ENCODE measurements at regions not wholly inside any gene's neighbourhood (a gene's known extent, or its start where the extent isn't known, plus 50 kb on each side); places are given as distances from the start of the nearest gene placed in this dataset.
"Not testable (repeated sequence)": the region's sequence is repeated elsewhere in the genome, so short reads cannot be mapped to it uniquely, and the experiment has no call there.

DNA sequence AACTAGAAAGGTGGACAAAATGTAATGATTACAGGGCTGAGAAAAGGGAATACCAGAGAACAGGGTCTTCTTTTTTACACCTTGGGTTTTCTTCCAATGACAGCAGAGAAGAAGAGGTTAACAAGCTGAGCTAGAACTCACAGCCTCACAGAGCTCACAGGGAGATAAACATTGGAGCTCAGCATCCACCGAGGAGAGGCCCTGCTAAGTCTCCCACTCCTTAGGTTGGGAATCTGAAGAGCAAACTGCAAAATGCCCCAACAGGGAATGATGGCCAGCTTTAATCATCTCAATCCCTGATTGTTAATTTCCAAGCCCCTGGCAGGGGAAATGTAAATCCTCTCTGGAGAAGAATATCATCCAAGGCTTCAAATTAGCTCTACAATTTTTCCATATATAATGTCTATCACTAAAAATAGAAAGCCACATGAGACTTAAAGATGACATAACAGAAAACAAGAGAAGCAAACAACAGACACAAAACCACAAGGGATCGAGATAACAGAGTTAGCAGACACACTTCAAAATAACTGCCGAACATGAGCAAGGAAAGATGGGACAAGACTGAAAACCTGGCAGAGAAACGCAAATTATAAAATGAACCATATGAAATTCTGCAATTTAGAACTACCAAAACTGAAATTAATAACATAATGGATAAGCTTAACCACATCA, 66.1 kb upstream of the ZSCAN2 start:
- TF ChIP-seq POLR2A (IDR thresholded peaks at IDR 0.05; ENCODE audit: low read depth, low read length); RAD21 (IDR thresholded peaks at IDR 0.05; ENCODE audit: low read length); BHLHE40 (IDR thresholded peaks at IDR 0.05; ENCODE audit: low read depth, low read length); MAZ (IDR thresholded peaks at IDR 0.05; ENCODE audit: borderline replicate concordance, low read depth, low read length); CHD1 (IDR thresholded peaks at IDR 0.05; ENCODE audit: low read depth, low read length); FOS (IDR thresholded peaks at IDR 0.05; ENCODE audit: low read depth, low read length); SMC3 (IDR thresholded peaks at IDR 0.05; ENCODE audit: low read depth, low read length): not testable (repeated sequence)
- TF ChIP-seq, protein P1, sequence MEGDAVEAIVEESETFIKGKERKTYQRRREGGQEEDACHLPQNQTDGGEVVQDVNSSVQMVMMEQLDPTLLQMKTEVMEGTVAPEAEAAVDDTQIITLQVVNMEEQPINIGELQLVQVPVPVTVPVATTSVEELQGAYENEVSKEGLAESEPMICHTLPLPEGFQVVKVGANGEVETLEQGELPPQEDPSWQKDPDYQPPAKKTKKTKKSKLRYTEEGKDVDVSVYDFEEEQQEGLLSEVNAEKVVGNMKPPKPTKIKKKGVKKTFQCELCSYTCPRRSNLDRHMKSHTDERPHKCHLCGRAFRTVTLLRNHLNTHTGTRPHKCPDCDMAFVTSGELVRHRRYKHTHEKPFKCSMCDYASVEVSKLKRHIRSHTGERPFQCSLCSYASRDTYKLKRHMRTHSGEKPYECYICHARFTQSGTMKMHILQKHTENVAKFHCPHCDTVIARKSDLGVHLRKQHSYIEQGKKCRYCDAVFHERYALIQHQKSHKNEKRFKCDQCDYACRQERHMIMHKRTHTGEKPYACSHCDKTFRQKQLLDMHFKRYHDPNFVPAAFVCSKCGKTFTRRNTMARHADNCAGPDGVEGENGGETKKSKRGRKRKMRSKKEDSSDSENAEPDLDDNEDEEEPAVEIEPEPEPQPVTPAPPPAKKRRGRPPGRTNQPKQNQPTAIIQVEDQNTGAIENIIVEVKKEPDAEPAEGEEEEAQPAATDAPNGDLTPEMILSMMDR (conservative IDR thresholded peaks at IDR 0.05; ENCODE audit: low read depth, low read length) = not testable (repeated sequence)
- TF ChIP-seq, protein P2, sequence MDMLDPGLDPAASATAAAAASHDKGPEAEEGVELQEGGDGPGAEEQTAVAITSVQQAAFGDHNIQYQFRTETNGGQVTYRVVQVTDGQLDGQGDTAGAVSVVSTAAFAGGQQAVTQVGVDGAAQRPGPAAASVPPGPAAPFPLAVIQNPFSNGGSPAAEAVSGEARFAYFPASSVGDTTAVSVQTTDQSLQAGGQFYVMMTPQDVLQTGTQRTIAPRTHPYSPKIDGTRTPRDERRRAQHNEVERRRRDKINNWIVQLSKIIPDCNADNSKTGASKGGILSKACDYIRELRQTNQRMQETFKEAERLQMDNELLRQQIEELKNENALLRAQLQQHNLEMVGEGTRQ (IDR thresholded peaks at IDR 0.05; ENCODE audit: low read depth, low read length) = not testable (repeated sequence)
- TF ChIP-seq, protein P3, sequence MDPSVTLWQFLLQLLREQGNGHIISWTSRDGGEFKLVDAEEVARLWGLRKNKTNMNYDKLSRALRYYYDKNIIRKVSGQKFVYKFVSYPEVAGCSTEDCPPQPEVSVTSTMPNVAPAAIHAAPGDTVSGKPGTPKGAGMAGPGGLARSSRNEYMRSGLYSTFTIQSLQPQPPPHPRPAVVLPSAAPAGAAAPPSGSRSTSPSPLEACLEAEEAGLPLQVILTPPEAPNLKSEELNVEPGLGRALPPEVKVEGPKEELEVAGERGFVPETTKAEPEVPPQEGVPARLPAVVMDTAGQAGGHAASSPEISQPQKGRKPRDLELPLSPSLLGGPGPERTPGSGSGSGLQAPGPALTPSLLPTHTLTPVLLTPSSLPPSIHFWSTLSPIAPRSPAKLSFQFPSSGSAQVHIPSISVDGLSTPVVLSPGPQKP (IDR thresholded peaks at IDR 0.05; ENCODE audit: borderline replicate concordance, low read depth, low read length) = not testable (repeated sequence)

All from IMR-90 (cell line).